ENCODE measurements at regions not wholly inside any gene's neighbourhood (a gene's known extent, or its start where the extent isn't known, plus 50 kb on each side); places are given as distances from the start of the nearest gene placed in this dataset.

DNA sequence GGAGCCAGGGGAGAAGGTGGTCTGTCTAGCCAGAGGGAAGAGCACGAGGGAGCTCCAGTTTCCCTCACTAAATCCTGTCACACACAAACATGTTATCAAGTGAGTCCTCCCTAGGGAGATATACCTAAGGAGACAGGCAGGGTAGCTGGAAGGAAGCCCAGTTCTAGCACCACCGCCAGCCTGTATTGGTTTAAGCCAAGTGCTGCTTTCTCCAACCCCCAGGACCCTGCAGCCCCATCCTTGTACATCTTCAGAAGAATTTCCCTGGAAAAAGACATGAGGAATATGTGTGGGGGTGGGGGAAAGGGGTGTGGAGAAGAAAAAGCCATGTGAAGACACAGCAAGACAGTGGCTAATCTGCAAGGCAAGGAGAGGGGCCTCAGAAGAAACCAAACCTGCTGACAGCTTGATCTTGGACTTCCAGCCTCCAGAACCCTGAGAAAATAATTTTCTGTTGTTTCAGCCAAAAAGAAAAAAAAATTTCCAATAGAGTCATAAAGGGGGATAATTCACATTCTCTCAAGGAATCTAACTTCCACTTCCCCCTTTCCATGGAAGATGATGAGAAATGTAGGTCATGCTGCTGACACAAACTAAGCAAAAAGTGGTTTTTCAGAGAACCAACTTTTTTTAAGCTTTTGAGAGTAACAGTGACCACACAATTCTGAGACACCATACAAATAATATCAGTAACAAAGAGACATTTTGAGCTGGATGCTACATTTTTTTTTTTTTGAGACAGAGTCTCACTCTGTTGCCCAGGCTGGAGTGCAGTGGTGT, 103.2 kb upstream of the PRDM1 start:
- TF ChIP-seq, protein P1, sequence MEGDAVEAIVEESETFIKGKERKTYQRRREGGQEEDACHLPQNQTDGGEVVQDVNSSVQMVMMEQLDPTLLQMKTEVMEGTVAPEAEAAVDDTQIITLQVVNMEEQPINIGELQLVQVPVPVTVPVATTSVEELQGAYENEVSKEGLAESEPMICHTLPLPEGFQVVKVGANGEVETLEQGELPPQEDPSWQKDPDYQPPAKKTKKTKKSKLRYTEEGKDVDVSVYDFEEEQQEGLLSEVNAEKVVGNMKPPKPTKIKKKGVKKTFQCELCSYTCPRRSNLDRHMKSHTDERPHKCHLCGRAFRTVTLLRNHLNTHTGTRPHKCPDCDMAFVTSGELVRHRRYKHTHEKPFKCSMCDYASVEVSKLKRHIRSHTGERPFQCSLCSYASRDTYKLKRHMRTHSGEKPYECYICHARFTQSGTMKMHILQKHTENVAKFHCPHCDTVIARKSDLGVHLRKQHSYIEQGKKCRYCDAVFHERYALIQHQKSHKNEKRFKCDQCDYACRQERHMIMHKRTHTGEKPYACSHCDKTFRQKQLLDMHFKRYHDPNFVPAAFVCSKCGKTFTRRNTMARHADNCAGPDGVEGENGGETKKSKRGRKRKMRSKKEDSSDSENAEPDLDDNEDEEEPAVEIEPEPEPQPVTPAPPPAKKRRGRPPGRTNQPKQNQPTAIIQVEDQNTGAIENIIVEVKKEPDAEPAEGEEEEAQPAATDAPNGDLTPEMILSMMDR (IDR thresholded peaks at IDR 0.05; ENCODE audit: low read depth, low read length, poor library complexity, severe bottlenecking): no peak
- no peak for TF ChIP-seq EZH2phosphoT487 (IDR thresholded peaks at IDR 0.05; ENCODE audit: borderline replicate concordance, low read length)

Data from DOHH2 (cell line).